ENCODE measurements at regions not wholly inside any gene's neighbourhood (a gene's known extent, or its start where the extent isn't known, plus 50 kb on each side); places are given as distances from the start of the nearest gene placed in this dataset.

- no peaks in the 10 kb centered on the region for H3K79me2 ChIP-seq (ENCODE audit: insufficient read depth, low read length)
- no peak overlapping the region for H2AFZ ChIP-seq (ENCODE audit: low read length)
- peaks cover 5% of the 10 kb centered on the region; the same call in 1 of the 2 replicates for H3K9me3 ChIP-seq (ENCODE audit: insufficient read depth, low read depth, low read length)
- no peaks in the 10 kb centered on the region for H3K36me3 ChIP-seq (ENCODE audit: insufficient read depth, low read length)
- no peak overlapping the region for H3K4me3 ChIP-seq (ENCODE audit: low read length, poor library complexity, severe bottlenecking)
- H3F3A ChIP-seq (ENCODE audit: low read depth) = no peaks in the 10 kb centered on the region
- no peaks in the 10 kb centered on the region for H4K20me1 ChIP-seq (ENCODE audit: insufficient read depth, low read length, poor library complexity, severe bottlenecking)
- no peaks in the 10 kb centered on the region for H3K4me1 ChIP-seq (ENCODE audit: insufficient read depth, low read length, poor library complexity, severe bottlenecking)
- no peak overlapping the region for H3K4me2 ChIP-seq (ENCODE audit: low read depth, low read length, poor library complexity, severe bottlenecking)
- no peaks in the 10 kb centered on the region for H3K9me2 ChIP-seq (replicated peaks; ENCODE audit: low read depth, low read length)
- no peak for TF ChIP-seq EZH2phosphoT487 (IDR thresholded peaks at IDR 0.05; ENCODE audit: borderline replicate concordance)
- TF ChIP-seq CTCF (conservative IDR thresholded peaks at IDR 0.05; ENCODE audit: low read length) = no peak
- H3K27me3 ChIP-seq (ENCODE audit: insufficient read depth, low read length, poor library complexity, severe bottlenecking) = no peaks in the 10 kb centered on the region
- H3K9ac ChIP-seq (ENCODE audit: low read depth, low read length, poor library complexity, severe bottlenecking) = no peak overlapping the region
Measured at GRCh38 chr19:28022506-28022905, 1190.4 kb downstream of the UQCRFS1 start.

DNA sequence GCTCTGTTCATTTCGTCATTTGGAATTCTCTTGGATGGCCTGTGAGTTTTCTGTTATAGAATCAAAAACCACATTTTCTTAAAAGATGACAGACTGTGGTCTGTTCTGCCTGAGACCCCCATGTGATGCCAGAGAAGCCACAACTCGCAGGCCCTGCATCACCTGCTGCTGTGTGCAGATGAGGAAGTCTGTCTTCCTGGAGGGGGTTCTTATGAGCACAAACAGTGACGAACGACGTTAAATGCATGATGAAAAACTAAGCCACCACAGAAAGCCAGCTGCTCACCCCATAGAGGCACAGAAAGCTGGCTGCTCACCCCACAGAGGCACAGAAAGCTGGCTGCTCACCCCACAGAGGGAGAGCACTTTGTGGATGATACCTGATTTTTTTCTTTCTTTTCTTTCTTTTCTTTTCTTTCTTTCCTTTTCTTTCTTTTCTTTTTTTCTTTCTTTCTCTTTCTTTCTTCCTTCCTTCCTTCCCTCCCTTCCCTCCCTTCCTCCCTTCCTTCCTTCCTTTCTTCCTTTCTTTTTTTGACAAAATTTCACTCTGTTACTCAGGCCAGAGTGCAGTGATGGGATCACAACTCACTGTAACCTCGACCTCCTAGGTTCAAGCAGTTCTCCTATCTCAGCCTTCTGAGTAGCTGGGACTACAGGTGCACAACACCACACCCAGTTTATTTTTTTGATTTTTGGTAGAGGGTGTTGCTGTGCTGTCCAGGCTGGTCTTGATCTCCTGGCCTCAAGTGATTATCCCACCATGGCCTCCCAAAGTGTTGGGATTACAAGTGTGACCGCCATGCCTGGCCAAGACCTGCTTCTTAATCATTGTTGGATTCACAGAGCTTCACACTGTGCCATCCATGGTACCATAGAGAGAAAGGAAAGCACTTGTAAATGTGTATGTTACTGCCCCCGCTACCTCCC, 1191.4 kb downstream of the UQCRFS1 start:
- Histone ChIP-seq H3K4me1 (ENCODE audit: insufficient read depth, low read length, poor library complexity, severe bottlenecking) (no peaks in the 10 kb centered on the region), H4K20me1 (ENCODE audit: insufficient read depth, low read length, poor library complexity, severe bottlenecking) (no peaks in the 10 kb centered on the region), H3K4me2 (ENCODE audit: low read depth, low read length, poor library complexity, severe bottlenecking) (no peak overlapping the region), H3K27me3 (ENCODE audit: insufficient read depth, low read length, poor library complexity, severe bottlenecking) (no peaks in the 10 kb centered on the region), H3K4me3 (ENCODE audit: low read length, poor library complexity, severe bottlenecking) (no peak overlapping the region), H3F3A (ENCODE audit: low read depth) (no peaks in the 10 kb centered on the region), H3K9me3 (ENCODE audit: insufficient read depth, low read depth, low read length) (peaks cover 7% of the 10 kb centered on the region; the same call in 1 of the 2 replicates), H3K9me2 (replicated peaks; ENCODE audit: low read depth, low read length) (no peaks in the 10 kb centered on the region), H3K9ac (ENCODE audit: low read depth, low read length, poor library complexity, severe bottlenecking) (no peak overlapping the region), H3K36me3 (ENCODE audit: insufficient read depth, low read length) (no peaks in the 10 kb centered on the region), H3K79me2 (ENCODE audit: insufficient read depth, low read length) (no peaks in the 10 kb centered on the region), H2AFZ (ENCODE audit: low read length) (no peak overlapping the region)
- no peak for TF ChIP-seq CTCF (conservative IDR thresholded peaks at IDR 0.05; ENCODE audit: low read length)
- TF ChIP-seq EZH2phosphoT487 (IDR thresholded peaks at IDR 0.05; ENCODE audit: borderline replicate concordance) = no peak

DNA sequence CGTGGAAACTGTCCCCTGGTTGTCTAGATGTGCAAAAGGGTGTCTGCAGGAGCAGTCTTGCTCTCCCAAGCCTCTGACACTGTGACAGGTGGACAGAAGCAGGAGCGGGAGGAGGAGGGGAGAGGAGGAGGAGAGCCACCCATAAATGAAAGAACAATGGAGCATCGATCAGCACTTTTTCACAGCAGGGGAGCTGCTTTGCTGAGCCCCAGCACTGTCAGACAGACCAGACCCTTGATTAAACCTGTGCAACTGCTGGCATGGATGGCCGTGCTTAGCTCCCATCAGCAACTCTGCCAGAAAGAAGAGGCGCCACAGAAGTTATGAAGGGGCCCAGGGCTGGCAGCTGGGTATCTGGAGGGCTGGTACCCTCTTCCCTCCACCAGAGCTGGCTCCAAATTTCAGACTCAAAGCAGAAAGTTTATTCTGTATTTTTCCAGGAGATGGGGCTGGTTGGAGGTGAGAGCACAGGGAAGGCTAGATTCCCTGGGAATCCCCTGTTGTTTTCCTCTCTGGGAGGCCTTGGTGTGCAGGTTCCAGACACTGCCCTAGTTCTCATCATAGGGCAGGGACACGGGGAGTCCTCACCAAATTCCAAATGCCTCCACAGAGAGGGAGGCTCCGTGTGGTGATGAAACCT, 1192.2 kb downstream of the UQCRFS1 start:
- no peaks in the 10 kb centered on the region for H3K79me2 ChIP-seq (ENCODE audit: insufficient read depth, low read length)
- no peak overlapping the region for H3K4me2 ChIP-seq (ENCODE audit: low read depth, low read length, poor library complexity, severe bottlenecking)
- H3K4me3 ChIP-seq (ENCODE audit: low read length, poor library complexity, severe bottlenecking) = no peak overlapping the region
- H4K20me1 ChIP-seq (ENCODE audit: insufficient read depth, low read length, poor library complexity, severe bottlenecking) = no peaks in the 10 kb centered on the region
- no peaks in the 10 kb centered on the region for H3K36me3 ChIP-seq (ENCODE audit: insufficient read depth, low read length)
- no peak for TF ChIP-seq EZH2phosphoT487 (IDR thresholded peaks at IDR 0.05; ENCODE audit: borderline replicate concordance)
- no peak for TF ChIP-seq CTCF (conservative IDR thresholded peaks at IDR 0.05; ENCODE audit: low read length)
- no peaks in the 10 kb centered on the region for H3K9me2 ChIP-seq (replicated peaks; ENCODE audit: low read depth, low read length)
- H3F3A ChIP-seq (ENCODE audit: low read depth) = no peaks in the 10 kb centered on the region
- H3K9me3 ChIP-seq (ENCODE audit: insufficient read depth, low read depth, low read length) = peaks cover 11% of the 10 kb centered on the region; the same call in 1 of the 2 replicates
- H3K4me1 ChIP-seq (ENCODE audit: insufficient read depth, low read length, poor library complexity, severe bottlenecking) = no peaks in the 10 kb centered on the region
- no peak overlapping the region for H2AFZ ChIP-seq (ENCODE audit: low read length)
- H3K27me3 ChIP-seq (ENCODE audit: insufficient read depth, low read length, poor library complexity, severe bottlenecking) = no peaks in the 10 kb centered on the region
- no peak overlapping the region for H3K9ac ChIP-seq (ENCODE audit: low read depth, low read length, poor library complexity, severe bottlenecking)

All from Loucy (cell line).